ENCODE measurements at regions not wholly inside any gene's neighbourhood (a gene's known extent, or its start where the extent isn't known, plus 50 kb on each side); places are given as distances from the start of the nearest gene placed in this dataset.
"Not testable (repeated sequence)": the region's sequence is repeated elsewhere in the genome, so short reads cannot be mapped to it uniquely, and the experiment has no call there.

- H4K20me1 ChIP-seq (ENCODE audit: insufficient read depth, low read length), result no peaks in the 10 kb centered on the region
- H3K9ac ChIP-seq (ENCODE audit: low read depth, low read length), result no peak overlapping the region
- H3K9me3 ChIP-seq (ENCODE audit: insufficient read depth, low read length, severe bottlenecking), result no peaks in the 10 kb centered on the region
- no peaks in the 10 kb centered on the region for H3K36me3 ChIP-seq (ENCODE audit: insufficient read depth, low read length)
- no peaks in the 10 kb centered on the region for H3K27me3 ChIP-seq (ENCODE audit: insufficient read depth, low read length, poor library complexity)
- TF ChIP-seq, protein P1, sequence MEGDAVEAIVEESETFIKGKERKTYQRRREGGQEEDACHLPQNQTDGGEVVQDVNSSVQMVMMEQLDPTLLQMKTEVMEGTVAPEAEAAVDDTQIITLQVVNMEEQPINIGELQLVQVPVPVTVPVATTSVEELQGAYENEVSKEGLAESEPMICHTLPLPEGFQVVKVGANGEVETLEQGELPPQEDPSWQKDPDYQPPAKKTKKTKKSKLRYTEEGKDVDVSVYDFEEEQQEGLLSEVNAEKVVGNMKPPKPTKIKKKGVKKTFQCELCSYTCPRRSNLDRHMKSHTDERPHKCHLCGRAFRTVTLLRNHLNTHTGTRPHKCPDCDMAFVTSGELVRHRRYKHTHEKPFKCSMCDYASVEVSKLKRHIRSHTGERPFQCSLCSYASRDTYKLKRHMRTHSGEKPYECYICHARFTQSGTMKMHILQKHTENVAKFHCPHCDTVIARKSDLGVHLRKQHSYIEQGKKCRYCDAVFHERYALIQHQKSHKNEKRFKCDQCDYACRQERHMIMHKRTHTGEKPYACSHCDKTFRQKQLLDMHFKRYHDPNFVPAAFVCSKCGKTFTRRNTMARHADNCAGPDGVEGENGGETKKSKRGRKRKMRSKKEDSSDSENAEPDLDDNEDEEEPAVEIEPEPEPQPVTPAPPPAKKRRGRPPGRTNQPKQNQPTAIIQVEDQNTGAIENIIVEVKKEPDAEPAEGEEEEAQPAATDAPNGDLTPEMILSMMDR (IDR thresholded peaks at IDR 0.05; ENCODE audit: borderline replicate concordance, extremely low read depth, low read length, poor library complexity, severe bottlenecking), result no peak
- TF ChIP-seq EZH2 (IDR thresholded peaks at IDR 0.05; ENCODE audit: borderline replicate concordance, low read depth, low read length, severe bottlenecking), result no peak
- no peak for ATAC-seq (ENCODE audit: insufficient read depth, low read depth)
- H3K79me2 ChIP-seq (ENCODE audit: insufficient read depth, low read length), result no peaks in the 10 kb centered on the region
- no peak overlapping the region for H3K27ac ChIP-seq (ENCODE audit: low read length)
- H3K4me2 ChIP-seq (ENCODE audit: insufficient read depth, low read length), result no peak overlapping the region
- H3K4me3 ChIP-seq (ENCODE audit: low read depth in 1 of 2, low read length in 2 of 2), result no peak overlapping the region
- no peak for DNase-seq
- no peaks in the 10 kb centered on the region for H3K4me1 ChIP-seq (ENCODE audit: insufficient read depth, low read length)
- no peak overlapping the region for H2AFZ ChIP-seq (ENCODE audit: low read depth, low read length)
Observed at GRCh38 chrX:113157496-113157895, 316.9 kb upstream of the AMOT start.

GRCh38 chrX:113154315-113154714, 313.7 kb upstream of the AMOT start:
- H3K79me2 ChIP-seq (ENCODE audit: insufficient read depth, low read length); H3K36me3 ChIP-seq (ENCODE audit: insufficient read depth, low read length); H3K4me3 ChIP-seq (ENCODE audit: low read depth in 1 of 2, low read length in 2 of 2); H3K9ac ChIP-seq (ENCODE audit: low read depth, low read length); H2AFZ ChIP-seq (ENCODE audit: low read depth, low read length); H3K4me2 ChIP-seq (ENCODE audit: insufficient read depth, low read length); H3K27me3 ChIP-seq (ENCODE audit: insufficient read depth, low read length, poor library complexity); H3K9me3 ChIP-seq (ENCODE audit: insufficient read depth, low read length, severe bottlenecking); DNase-seq; ATAC-seq (ENCODE audit: insufficient read depth, low read depth); H4K20me1 ChIP-seq (ENCODE audit: insufficient read depth, low read length); H3K27ac ChIP-seq (ENCODE audit: low read length); H3K4me1 ChIP-seq (ENCODE audit: insufficient read depth, low read length): not testable (repeated sequence)

DNA sequence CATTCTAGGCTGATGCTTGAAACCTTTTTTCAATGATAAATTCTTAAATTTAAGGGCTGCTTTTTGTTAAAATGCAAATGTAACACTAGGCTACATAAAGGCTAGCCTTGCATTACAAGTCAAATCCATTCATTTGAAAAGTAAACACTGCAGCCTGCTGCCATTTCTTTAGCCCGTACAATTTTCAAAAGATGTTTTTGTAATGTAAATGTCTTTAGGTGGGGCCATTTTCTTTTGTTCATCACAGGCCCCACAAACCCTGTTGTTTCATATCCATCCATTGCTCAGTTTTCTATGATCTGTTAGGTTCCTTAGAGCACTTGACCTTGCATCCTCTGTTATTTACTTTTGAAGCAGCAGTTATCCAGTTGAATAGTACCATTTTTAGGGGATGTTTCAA, 296.2 kb upstream of the AMOT start:
- H3K36me3 ChIP-seq (ENCODE audit: insufficient read depth, low read length), result no peaks in the 10 kb centered on the region
- H3K9ac ChIP-seq (ENCODE audit: low read depth, low read length), result no peak overlapping the region
- no peak for TF ChIP-seq EZH2 (IDR thresholded peaks at IDR 0.05; ENCODE audit: borderline replicate concordance, low read depth, low read length, severe bottlenecking)
- TF ChIP-seq, protein P1 (IDR thresholded peaks at IDR 0.05; ENCODE audit: borderline replicate concordance, extremely low read depth, low read length, poor library complexity, severe bottlenecking), result no peak
- no peak overlapping the region for H2AFZ ChIP-seq (ENCODE audit: low read depth, low read length)
- H3K9me3 ChIP-seq (ENCODE audit: insufficient read depth, low read length, severe bottlenecking), result no peaks in the 10 kb centered on the region
- H3K4me2 ChIP-seq (ENCODE audit: insufficient read depth, low read length), result no peak overlapping the region
- H3K4me3 ChIP-seq (ENCODE audit: low read depth in 1 of 2, low read length in 2 of 2), result no peak overlapping the region
- H4K20me1 ChIP-seq (ENCODE audit: insufficient read depth, low read length), result no peaks in the 10 kb centered on the region
- DNase-seq, result no peak
- H3K27me3 ChIP-seq (ENCODE audit: insufficient read depth, low read length, poor library complexity), result no peaks in the 10 kb centered on the region
- H3K79me2 ChIP-seq (ENCODE audit: insufficient read depth, low read length), result no peaks in the 10 kb centered on the region
- no peak for ATAC-seq (ENCODE audit: insufficient read depth, low read depth)
- H3K27ac ChIP-seq (ENCODE audit: low read length), result no peak overlapping the region
- H3K4me1 ChIP-seq (ENCODE audit: insufficient read depth, low read length), result no peaks in the 10 kb centered on the region

DNA sequence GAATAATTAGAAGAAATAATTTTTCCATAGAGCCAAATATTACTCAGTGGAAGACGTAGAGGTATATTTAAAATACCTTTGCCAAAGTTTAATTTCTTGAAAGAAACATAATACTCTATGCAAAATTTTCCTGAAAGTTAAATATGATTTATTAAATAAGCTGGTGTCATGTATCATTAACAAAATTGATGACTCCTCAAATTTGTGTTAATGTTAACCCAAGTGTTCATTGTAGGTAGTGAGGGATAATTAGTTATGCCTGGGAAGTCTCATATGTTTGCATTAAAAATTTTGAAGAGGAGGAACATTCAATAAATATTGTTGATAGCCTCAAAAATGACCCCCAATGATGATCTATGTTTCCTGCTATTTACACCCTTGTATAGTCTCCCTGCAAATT, 292.7 kb upstream of the AMOT start:
- Histone ChIP-seq H3K4me3 (ENCODE audit: low read depth in 1 of 2, low read length in 2 of 2) (no peak overlapping the region), H3K9me3 (ENCODE audit: insufficient read depth, low read length, severe bottlenecking) (no peaks in the 10 kb centered on the region), H3K36me3 (ENCODE audit: insufficient read depth, low read length) (no peaks in the 10 kb centered on the region), H3K9ac (ENCODE audit: low read depth, low read length) (no peak overlapping the region), H3K4me1 (ENCODE audit: insufficient read depth, low read length) (no peaks in the 10 kb centered on the region), H3K79me2 (ENCODE audit: insufficient read depth, low read length) (no peaks in the 10 kb centered on the region), H3K4me2 (ENCODE audit: insufficient read depth, low read length) (no peak overlapping the region), H4K20me1 (ENCODE audit: insufficient read depth, low read length) (no peaks in the 10 kb centered on the region), H3K27me3 (ENCODE audit: insufficient read depth, low read length, poor library complexity) (no peaks in the 10 kb centered on the region), H2AFZ (ENCODE audit: low read depth, low read length) (no peak overlapping the region), H3K27ac (ENCODE audit: low read length) (no peak overlapping the region)
- ATAC-seq (ENCODE audit: insufficient read depth, low read depth) (no peak), DNase-seq (no peak)
- TF ChIP-seq EZH2 (IDR thresholded peaks at IDR 0.05; ENCODE audit: borderline replicate concordance, low read depth, low read length, severe bottlenecking), result no peak
- TF ChIP-seq, protein P1 (IDR thresholded peaks at IDR 0.05; ENCODE audit: borderline replicate concordance, extremely low read depth, low read length, poor library complexity, severe bottlenecking), result no peak

All from DND-41 (cell line).